Prostate gland (tissue), 2 donors: ENCODE measurements at regions not wholly inside any gene's neighbourhood (a gene's known extent, or its start where the extent isn't known, plus 50 kb on each side); places are given as distances from the start of the nearest gene placed in this dataset.

ENCODE experiments used
- POLR2AphosphoS5 ChIP-seq: sonication (generic); formaldehyde crosslinking; IDR thresholded peaks from one replicate; pipeline ENCODE4 v1.6.1; 2017; ENCODE audit warnings: antibody characterized with exemption
- TF ChIP-seq, protein P1 (sequence below), 4 experiments: fragments of 200-600 bp in 2 of 4; fragments of 450-650 bp in 2 of 4; sonication (generic) in 2 of 4; IDR thresholded peaks; 1 replicate in 3 of 4; 2 replicates in 1 of 4; pipeline ENCODE4 v1.5.1; 2016 to 2019; ENCODE audit warnings: antibody characterized with exemption in 4 of 4, mild to moderate bottlenecking in 2 of 4, moderate library complexity in 2 of 4

GRCh38 chr17:31696703-31697325 lies 162.2 kb downstream of the COPRS start:
- TF ChIP-seq, protein P1, sequence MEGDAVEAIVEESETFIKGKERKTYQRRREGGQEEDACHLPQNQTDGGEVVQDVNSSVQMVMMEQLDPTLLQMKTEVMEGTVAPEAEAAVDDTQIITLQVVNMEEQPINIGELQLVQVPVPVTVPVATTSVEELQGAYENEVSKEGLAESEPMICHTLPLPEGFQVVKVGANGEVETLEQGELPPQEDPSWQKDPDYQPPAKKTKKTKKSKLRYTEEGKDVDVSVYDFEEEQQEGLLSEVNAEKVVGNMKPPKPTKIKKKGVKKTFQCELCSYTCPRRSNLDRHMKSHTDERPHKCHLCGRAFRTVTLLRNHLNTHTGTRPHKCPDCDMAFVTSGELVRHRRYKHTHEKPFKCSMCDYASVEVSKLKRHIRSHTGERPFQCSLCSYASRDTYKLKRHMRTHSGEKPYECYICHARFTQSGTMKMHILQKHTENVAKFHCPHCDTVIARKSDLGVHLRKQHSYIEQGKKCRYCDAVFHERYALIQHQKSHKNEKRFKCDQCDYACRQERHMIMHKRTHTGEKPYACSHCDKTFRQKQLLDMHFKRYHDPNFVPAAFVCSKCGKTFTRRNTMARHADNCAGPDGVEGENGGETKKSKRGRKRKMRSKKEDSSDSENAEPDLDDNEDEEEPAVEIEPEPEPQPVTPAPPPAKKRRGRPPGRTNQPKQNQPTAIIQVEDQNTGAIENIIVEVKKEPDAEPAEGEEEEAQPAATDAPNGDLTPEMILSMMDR (IDR thresholded peaks at IDR 0.05), result no peak
- TF ChIP-seq POLR2AphosphoS5, result no peak
